ENCODE measurements at regions not wholly inside any gene's neighbourhood (a gene's known extent, or its start where the extent isn't known, plus 50 kb on each side); places are given as distances from the start of the nearest gene placed in this dataset.

DNA sequence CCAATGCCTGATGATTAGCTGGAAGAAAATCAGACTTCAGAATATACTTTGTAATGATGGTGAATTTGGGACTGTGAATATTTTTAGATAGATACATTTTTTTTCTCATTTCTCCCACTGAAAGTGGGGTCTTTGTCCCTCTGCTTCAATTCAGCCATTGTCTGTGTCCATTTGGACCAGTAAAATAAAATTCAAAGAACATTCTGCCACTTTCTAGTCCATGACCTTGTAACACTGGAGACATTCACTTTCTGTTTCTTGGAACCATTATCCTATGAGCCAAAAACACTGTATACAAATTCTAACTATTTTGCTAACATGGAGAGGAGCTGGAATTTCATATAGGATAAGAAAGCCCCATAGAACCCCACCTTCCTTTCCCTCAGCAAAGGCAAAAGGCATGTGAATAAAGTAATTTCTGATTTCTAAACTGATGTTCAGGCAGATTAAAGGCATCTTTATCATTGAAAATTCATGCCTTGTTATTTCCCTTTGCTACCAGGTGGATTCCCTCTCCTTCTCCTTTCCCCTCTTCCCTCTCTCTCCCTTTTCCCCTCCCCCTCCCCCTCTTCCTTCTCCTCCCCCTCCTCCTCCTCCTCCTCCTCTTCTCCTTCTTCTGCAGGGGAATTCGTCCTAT lies 2010.4 kb upstream of the LRRTM1 start:
- TF ChIP-seq, protein P1, sequence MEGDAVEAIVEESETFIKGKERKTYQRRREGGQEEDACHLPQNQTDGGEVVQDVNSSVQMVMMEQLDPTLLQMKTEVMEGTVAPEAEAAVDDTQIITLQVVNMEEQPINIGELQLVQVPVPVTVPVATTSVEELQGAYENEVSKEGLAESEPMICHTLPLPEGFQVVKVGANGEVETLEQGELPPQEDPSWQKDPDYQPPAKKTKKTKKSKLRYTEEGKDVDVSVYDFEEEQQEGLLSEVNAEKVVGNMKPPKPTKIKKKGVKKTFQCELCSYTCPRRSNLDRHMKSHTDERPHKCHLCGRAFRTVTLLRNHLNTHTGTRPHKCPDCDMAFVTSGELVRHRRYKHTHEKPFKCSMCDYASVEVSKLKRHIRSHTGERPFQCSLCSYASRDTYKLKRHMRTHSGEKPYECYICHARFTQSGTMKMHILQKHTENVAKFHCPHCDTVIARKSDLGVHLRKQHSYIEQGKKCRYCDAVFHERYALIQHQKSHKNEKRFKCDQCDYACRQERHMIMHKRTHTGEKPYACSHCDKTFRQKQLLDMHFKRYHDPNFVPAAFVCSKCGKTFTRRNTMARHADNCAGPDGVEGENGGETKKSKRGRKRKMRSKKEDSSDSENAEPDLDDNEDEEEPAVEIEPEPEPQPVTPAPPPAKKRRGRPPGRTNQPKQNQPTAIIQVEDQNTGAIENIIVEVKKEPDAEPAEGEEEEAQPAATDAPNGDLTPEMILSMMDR (conservative IDR thresholded peaks at IDR 0.05): no peak
- H3K27ac ChIP-seq: no peak overlapping the region

DNA sequence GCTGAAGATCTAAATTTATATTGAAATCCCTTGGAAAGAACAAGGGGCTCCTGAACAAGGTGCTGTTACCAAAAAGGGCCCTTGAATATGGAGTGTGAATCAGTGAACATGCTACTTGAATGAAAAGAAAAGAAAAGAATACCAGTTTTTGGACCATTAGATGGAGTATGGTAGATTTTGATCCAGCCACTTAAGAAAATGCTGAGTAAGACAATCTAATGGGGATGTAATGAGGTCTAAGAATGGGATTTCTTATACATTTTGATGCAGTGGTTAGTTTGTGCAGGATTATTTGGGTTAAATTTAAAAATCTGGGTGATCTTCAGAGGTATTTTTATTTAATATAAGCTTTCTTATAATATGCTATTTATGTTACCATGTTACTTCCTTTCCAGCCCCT lies 2003.0 kb upstream of the LRRTM1 start:
- H3K27ac ChIP-seq: no peak overlapping the region
- TF ChIP-seq, protein P1 (conservative IDR thresholded peaks at IDR 0.05): no peak

DNA sequence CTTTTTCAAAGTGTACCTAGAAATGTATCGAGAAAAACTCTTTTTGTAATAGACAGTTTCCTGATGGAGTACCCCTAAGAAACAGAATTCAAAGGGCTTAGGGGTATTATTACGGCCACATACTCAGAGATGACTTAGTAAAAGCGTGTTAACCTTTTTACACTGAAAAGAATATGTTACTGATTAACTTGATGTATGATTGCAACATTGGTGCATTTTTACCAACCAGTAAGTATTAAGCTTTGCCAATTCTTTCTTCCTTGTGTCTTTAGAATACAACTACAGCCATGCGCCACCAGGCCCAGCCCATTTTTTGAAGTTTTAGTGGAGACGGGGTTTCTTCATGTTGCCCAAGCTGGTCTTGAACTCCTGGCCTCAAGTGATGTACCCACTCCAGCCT lies 1997.0 kb upstream of the LRRTM1 start:
- TF ChIP-seq, protein P1 (conservative IDR thresholded peaks at IDR 0.05): no peak
- no peak overlapping the region for H3K27ac ChIP-seq

DNA sequence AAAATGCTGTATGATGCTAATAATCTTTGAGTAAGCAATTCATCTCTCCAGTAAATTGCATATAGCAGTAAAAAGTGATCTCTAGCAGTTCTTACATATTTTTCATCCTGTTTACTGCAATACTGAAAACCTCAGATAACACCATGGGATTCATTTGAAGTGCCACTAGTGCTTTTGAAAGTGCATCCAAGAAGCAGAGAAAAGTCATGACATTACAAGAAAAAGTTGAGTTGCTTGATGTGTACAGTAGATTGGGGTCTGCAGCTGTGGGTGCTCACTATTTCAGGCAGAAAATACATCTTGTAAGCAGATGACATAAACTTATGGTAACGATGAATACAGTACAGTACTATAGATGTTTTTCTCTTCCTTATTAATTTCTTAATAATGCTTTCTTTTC lies 1984.9 kb upstream of the LRRTM1 start:
- H3K27ac ChIP-seq: no peak overlapping the region
- TF ChIP-seq, protein P1 (conservative IDR thresholded peaks at IDR 0.05): no peak

DNA sequence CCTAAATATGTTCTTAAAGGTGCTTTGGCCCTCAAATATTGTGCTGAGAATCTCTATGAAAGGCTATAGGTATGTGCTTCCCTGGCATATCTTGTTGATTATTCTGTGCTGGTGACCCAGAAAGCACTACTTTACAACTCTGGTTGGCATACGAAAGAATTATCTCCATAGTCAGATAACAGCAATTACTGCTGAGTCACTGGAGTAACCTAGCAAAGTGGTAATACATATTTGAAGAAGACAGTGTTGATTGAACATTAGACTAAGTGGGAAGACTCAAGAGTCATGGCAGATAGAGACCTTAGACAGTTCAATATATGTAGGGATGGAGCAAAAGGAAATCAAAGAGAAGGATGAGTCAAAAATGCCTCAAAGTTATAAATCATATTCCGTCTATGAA lies 1978.5 kb upstream of the LRRTM1 start:
- TF ChIP-seq, protein P1 (conservative IDR thresholded peaks at IDR 0.05): no peak
- H3K27ac ChIP-seq: no peak overlapping the region

DNA sequence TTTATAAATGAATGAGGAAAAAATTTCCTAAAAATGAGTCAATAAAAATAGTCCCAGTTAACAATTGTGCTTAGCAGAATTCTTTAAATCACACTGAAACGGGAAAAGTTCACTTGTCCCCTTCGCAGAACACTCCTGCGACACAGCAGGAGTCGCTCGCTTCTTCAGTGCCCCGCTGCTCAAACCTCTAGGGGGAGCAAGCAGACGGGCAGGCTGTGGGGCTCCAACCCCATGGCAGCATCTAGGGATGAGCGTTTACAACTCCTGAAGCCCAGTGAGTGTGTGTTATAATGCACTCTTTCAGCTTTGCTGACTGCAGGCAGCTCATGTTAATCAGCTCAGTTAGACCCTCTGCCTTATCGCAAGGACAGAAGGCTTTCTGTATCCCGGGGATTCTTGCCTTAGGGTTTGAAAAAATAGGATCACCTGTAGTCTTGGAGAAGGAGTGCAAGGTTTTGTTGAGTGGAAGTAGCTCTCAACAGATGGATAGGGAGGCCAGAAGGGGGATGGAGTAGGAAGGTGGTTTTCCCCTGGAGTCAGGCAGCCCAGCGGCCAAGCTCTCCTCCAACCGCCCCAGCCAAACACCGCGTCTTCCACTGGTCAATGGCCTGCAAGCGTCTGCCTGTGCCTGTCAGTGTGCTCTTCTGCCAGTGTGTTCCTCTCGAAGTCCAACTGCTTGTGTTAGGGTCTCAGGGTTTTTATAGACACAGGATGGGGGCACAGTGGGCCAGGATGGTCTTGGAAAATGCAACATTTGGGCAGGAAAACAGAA lies 1977.7 kb upstream of the LRRTM1 start:
- no peak overlapping the region for H3K27ac ChIP-seq
- TF ChIP-seq, protein P1 (conservative IDR thresholded peaks at IDR 0.05): no peak

DNA sequence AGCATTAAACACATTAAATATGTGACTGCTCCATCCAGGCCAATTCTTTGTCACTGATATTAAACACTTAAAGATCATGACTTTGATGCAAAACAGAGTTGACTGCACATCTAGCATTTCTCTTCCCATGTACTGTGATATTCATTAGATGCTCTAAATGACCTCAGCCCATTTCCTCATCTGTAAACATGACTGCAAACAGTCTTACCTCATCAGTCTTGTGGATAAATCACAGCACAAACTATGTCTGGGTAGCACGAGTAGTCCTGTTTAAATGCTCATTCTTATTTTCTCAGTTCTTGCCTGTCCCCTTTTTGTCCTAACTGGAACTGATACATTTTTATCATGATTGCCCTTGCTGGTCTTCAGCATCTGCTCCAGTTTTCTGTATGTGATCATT lies 1974.8 kb upstream of the LRRTM1 start:
- no peak overlapping the region for H3K27ac ChIP-seq
- TF ChIP-seq, protein P1 (conservative IDR thresholded peaks at IDR 0.05): no peak

Measured in VCaP (cell line).